KOPT-K1 (cell line): ENCODE measurements at regions not wholly inside any gene's neighbourhood (a gene's known extent, or its start where the extent isn't known, plus 50 kb on each side); places are given as distances from the start of the nearest gene placed in this dataset.

ENCODE experiments used
- H3K27ac ChIP-seq: fragments of 200-600 bp; sonication (generic); 2 replicates; pipeline ENCODE4 v1.5.1; 2016; ENCODE audit warnings: antibody characterized with exemption, mild to moderate bottlenecking, low read depth, low read length; ENCODE audit not compliant: poor library complexity, severe bottlenecking
- H3K36me3 ChIP-seq: fragments of 200-600 bp; sonication (generic); 2 replicates; pipeline ENCODE4 v1.5.1; 2017; ENCODE audit warnings: antibody characterized with exemption, mild to moderate bottlenecking, low read length, moderate library complexity; ENCODE audit not compliant: insufficient read depth
- H3K9me3 ChIP-seq: fragments of 200-600 bp; sonication (generic); 2 replicates; pipeline ENCODE4 v1.5.1; 2017; ENCODE audit warnings: antibody characterized with exemption, low read length, mild to moderate bottlenecking; ENCODE audit not compliant: insufficient read depth, poor library complexity, severe bottlenecking

DNA sequence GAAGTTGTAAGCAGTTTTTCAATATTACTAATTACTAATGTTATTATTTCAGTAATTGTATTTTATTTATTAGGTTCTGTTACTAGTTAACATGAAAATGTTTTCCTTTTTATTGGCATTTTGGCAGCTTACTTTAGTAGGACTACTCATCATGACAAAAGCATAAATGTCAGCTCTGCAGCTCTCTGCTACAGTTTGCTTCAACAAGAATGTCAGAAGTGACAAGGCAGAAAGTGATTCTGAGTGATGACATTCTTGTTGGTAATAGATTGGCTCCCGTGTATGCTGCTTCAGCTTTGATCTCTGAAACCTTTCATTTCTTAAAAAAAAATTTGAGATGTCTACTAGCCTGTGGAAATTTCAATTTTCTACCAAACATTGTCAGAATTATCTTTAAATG, 1193.9 kb downstream of the FSTL5 start:
- H3K36me3 ChIP-seq = no peaks in the 10 kb centered on the region
- no peak overlapping the region for H3K27ac ChIP-seq
- H3K9me3 ChIP-seq = no peaks in the 10 kb centered on the region

DNA sequence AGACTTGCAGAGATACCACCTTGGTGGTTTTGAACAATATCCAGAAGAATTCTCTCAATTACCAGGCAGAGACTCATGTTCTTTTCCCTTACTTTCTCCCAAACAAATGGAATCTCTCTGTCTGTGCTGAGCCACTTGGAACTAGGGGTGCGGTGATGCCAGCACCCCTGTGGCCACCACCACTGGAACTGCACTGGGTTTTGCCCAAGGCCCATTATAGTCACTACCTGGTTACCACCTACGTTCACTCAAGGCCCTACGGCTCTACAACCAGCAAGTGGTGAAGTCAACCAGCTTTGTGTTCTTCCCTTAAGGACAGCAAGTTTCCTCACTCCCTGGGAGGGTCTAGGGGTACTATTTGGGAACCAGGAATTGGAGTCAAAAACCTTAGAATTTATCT, 1183.7 kb downstream of the FSTL5 start:
- H3K36me3 ChIP-seq = no peaks in the 10 kb centered on the region
- H3K27ac ChIP-seq = no peak overlapping the region
- no peaks in the 10 kb centered on the region for H3K9me3 ChIP-seq

DNA sequence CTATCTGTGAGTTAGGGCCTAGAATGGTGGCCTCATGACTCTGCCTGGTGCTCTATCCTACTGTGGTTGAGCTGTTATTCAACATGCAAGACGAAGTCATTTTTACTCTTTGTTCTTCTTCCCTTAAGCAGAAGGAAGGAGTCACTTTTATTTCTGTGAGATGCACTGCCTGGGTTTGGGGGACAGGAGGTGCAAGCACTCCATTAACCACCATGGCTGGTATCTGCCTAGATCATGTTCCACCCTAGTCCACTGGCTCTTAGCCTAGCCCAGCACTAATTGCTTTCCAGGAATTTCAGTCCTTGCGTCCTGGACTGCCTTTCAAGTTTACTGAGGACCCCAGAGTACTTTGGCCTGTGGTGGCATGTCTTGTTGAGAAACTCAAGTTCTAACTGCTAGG, 1182.7 kb downstream of the FSTL5 start:
- no peaks in the 10 kb centered on the region for H3K9me3 ChIP-seq
- no peak overlapping the region for H3K27ac ChIP-seq
- no peaks in the 10 kb centered on the region for H3K36me3 ChIP-seq

DNA sequence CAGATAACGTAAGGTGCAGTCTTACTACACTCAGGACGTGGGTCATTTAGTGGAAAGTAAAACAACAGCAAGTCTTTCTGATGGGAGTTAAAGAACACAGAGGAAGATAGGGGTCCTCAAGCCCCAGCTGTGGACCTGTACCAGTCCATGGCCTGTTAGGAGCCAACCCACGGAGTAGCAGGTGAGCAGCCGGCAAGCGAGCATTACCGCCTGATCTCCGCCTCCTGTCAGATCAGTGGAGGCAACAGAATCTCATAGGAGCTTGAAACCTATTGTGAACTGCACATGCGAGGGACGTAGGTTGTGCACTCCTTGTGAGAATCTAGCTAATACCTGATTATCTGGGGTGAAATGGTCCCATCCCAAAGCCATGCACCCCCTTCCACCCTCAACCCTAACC, 1180.8 kb downstream of the FSTL5 start:
- Histone ChIP-seq H3K27ac (no peak overlapping the region), H3K36me3 (no peaks in the 10 kb centered on the region), H3K9me3 (no peaks in the 10 kb centered on the region)

DNA sequence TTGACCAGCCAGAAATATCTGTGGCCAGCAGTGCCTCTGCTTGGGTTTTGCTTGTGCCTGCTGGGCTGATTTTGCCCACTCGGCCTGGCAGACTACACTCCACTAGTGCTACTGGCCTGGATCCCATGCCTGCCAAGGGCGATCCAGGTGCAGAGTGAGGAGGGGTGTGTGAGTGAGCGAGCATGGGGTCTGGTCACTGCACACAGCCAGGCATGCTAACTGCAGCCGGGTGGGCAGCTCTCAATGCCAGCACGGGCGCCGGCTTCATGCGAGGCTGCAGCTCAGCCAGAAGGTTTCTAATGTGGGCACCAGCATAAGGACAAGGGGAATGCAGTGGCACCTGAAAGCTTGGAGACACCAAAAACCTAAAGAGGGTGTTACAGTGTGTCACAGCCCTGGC, 1161.4 kb downstream of the FSTL5 start:
- no peak overlapping the region for H3K27ac ChIP-seq
- H3K9me3 ChIP-seq = peaks cover 8% of the 10 kb centered on the region
- no peaks in the 10 kb centered on the region for H3K36me3 ChIP-seq

DNA sequence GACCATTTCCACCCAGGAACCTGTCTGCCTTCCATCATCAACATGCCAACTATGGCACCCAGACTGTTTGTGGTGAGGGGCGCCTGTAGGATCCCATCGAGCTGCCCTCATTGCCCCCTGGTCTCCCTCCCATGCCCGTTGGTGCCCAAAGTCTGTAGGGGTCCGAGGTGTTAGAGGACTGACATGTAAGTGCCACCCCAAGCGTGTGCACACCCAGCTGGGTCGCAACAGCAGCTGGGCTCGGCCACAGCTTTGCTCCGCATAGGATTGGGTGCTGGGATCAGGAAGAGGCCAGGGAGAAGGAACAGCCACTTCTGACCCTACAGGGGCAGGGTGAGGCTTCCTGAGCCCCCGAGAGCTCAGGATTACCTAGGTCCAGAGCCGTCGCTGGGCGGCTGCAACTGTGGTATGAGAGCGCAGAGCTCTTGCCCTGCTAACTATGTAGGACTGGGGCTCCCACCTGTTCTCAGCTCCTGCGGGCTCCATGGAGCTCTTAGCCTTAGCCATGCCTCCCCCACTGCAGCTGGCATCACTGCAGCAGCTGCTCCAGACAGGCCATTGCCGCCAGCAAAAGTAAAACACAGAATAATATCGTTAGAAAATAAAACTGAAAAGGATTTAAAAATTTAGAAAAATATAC, 1160.3 kb downstream of the FSTL5 start:
- Histone ChIP-seq H3K9me3 (peaks cover 8% of the 10 kb centered on the region), H3K36me3 (no peaks in the 10 kb centered on the region), H3K27ac (no peak overlapping the region)

DNA sequence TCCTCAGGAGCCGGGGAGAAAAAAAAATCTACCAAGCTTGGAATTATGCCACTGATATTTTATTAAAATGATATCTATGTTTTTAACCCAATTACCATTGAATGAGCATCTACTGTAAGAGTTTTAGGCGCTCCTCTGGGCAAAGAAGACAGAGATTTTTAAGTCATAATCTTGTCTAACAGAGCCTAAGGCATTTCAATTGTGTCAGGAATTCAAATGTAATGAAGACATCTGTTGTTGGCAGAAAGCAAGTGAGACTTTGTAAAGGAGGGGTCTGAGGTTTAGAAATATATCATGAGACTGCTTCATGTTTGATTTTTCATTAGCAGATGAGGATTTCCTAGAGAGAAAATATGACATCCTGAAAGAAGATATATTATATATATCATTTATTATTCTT, 1158.1 kb downstream of the FSTL5 start:
- Histone ChIP-seq H3K27ac (no peak overlapping the region), H3K9me3 (peaks cover 8% of the 10 kb centered on the region)

DNA sequence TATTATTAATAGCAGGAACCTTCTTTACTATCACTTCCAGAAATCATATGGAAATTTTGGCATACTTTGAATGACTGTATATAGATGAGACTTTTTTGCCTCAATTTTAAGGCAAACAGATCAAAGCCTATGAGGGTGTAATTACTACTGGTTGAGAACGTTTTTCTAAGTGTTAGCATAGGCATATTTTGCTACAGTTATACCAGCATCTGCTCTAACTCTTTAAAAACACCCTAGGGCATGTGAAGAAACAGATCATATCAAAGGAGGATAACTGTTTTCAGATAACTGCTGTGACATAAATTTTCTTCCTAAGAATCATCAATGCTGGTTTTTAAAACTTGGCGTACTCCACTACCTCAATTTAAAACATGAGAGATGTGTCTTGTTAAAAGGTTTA, 1155.3 kb downstream of the FSTL5 start:
- Histone ChIP-seq H3K9me3 (no peaks in the 10 kb centered on the region), H3K27ac (no peak overlapping the region), H3K36me3 (no peaks in the 10 kb centered on the region)

More for the DNA sequence above, 1158.1 kb downstream of the FSTL5 start:
- no peaks in the 10 kb centered on the region for H3K36me3 ChIP-seq

DNA sequence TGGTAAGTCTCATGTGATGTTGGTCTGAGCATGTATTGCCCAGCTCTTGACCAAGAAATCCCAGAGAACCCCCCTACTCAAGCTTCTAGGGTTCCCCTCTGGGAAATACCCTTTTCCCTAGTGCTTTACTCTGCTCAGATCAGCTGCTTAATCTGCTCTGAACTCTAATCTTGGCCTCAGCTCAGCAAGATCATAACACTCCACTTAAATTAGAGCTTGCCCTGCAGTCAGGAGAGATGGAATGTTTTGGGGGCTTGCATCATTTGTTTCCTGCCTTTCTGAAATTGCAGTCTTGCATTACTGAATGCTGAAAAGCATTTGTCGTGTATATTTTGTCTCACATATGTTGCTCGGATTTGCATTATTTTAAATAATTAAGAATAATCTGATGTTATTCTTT, 1153.6 kb downstream of the FSTL5 start:
- H3K9me3 ChIP-seq = no peaks in the 10 kb centered on the region
- H3K27ac ChIP-seq = no peak overlapping the region
- H3K36me3 ChIP-seq = no peaks in the 10 kb centered on the region
